Calu3 (cell line): ENCODE measurements at regions not wholly inside any gene's neighbourhood (a gene's known extent, or its start where the extent isn't known, plus 50 kb on each side); places are given as distances from the start of the nearest gene placed in this dataset.

ENCODE experiments used
- BruUV-seq: library from RNA; stranded (reverse); fragments of 400-500 nt; replicated peaks from 2 replicates; lab custom pipeline; 2021; lab: Mats Ljungman, UMichigan
- CTCF ChIA-PET: fragments of 300-600 bp; sonication (Branson Sonifier 250); formaldehyde crosslinking; loops from one replicate; lab custom pipeline; 2022; ENCODE audit warnings: antibody characterized with exemption; lab: Charles Lee
- DNase-seq: peaks from one replicate; pipeline ENCODE4 v3.0.0; 2022
- H3K27ac Mint-ChIP-seq: one replicate; pipeline ENCODE4 v1.8.0; 2022; ENCODE audit warnings: mixed read lengths; ENCODE audit not compliant: unreplicated experiment
- H3K27me3 Mint-ChIP-seq: one replicate; pipeline ENCODE4 v1.8.0; 2022; ENCODE audit warnings: mixed read lengths; ENCODE audit not compliant: unreplicated experiment
- H3K36me3 Mint-ChIP-seq: one replicate; pipeline ENCODE4 v1.8.0; 2022; ENCODE audit warnings: mild to moderate bottlenecking, moderate library complexity, mixed read lengths; ENCODE audit not compliant: insufficient read depth, unreplicated experiment
- H3K4me1 Mint-ChIP-seq: one replicate; pipeline ENCODE4 v1.8.0; 2022; ENCODE audit warnings: mild to moderate bottlenecking, low read depth, mixed read lengths; ENCODE audit not compliant: unreplicated experiment
- H3K4me3 Mint-ChIP-seq: one replicate; pipeline ENCODE4 v1.8.0; 2022; ENCODE audit warnings: mild to moderate bottlenecking, low read depth, moderate library complexity, mixed read lengths; ENCODE audit not compliant: unreplicated experiment
- H3K9me3 Mint-ChIP-seq: one replicate; pipeline ENCODE4 v1.8.0; 2022; ENCODE audit warnings: low read depth, mixed read lengths; ENCODE audit not compliant: unreplicated experiment
- intact Hi-C: fragments of 100-400 bp; cut with micrococcal nuclease; formaldehyde crosslinking; loops from one replicate; pipeline ENCODE4 v1.10.0; 2022; ENCODE audit not compliant: unreplicated experiment
- TF ChIP-seq, protein P1 (sequence below): fragments of 200-600 bp; IDR thresholded peaks from one replicate; pipeline ENCODE4 v1.8.0; 2022; ENCODE audit warnings: antibody characterized with exemption; ENCODE audit not compliant: unreplicated experiment

DNA sequence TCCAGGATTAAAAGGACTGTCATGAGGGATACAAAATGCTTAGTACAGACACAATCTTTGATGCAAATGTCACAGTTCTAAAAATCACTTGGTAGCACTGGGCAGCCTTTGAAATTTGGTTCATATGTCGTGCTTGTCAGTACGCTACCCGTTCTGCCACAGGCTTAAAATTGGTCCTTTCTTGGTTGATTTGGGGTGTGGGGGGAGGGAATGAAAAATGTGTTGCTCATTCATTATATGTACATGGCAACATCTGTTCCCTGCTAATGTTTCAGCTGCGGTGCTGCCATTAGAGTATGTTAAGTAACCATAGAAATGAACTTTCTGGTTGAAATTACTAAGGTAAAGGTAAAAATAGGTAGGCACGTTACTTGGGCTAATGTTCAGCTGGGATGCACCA, 155.4 kb upstream of the ARHGAP5 start:
- TF ChIP-seq, protein P1, sequence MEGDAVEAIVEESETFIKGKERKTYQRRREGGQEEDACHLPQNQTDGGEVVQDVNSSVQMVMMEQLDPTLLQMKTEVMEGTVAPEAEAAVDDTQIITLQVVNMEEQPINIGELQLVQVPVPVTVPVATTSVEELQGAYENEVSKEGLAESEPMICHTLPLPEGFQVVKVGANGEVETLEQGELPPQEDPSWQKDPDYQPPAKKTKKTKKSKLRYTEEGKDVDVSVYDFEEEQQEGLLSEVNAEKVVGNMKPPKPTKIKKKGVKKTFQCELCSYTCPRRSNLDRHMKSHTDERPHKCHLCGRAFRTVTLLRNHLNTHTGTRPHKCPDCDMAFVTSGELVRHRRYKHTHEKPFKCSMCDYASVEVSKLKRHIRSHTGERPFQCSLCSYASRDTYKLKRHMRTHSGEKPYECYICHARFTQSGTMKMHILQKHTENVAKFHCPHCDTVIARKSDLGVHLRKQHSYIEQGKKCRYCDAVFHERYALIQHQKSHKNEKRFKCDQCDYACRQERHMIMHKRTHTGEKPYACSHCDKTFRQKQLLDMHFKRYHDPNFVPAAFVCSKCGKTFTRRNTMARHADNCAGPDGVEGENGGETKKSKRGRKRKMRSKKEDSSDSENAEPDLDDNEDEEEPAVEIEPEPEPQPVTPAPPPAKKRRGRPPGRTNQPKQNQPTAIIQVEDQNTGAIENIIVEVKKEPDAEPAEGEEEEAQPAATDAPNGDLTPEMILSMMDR, result no peak
- no peak overlapping the region for H3K4me3 Mint-ChIP-seq
- H3K27ac Mint-ChIP-seq, result no peak overlapping the region
- H3K4me1 Mint-ChIP-seq, result peaks cover under 1% of the 10 kb centered on the region
- intact Hi-C loops, result no loop called here
- H3K27me3 Mint-ChIP-seq, result no peaks in the 10 kb centered on the region
- BruUV-seq, result no TSS peak
- no peaks in the 10 kb centered on the region for H3K9me3 Mint-ChIP-seq
- no peaks in the 10 kb centered on the region for H3K36me3 Mint-ChIP-seq
- CTCF ChIA-PET, result no interaction called here
- no peak for DNase-seq

DNA sequence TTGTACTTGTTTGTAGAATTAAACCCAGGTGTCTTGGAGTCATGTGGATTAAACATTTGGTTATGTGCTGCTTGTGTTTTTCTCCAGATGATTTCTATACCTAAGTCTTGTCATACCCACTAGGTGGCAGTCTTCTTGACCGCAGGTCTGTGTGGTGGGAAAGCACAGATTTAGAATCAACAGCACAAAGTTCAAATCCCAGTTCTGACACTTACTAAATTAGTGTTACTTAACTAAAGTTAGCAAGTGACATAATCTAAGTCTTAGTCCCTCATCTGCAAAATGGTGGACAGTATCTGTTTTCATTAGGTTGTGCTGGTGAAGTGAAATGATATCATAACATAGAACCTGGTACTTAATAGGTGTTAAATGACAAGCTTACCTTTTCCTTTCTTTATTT, 151.0 kb upstream of the ARHGAP5 start:
- CTCF ChIA-PET, result interaction anchor here (1.4 kb wide), 1 partner anchor 329 kb away, joined by 4 read pairs; no protein-coding TSS in a partner anchor
- no peak for DNase-seq
- H3K27ac Mint-ChIP-seq, result no peak overlapping the region
- intact Hi-C loops, result loop anchor here (2.0 kb wide), 1 partner anchor 329 kb away; no protein-coding TSS in a partner anchor
- H3K9me3 Mint-ChIP-seq, result no peaks in the 10 kb centered on the region
- H3K4me1 Mint-ChIP-seq, result peaks cover 15% of the 10 kb centered on the region
- no peaks in the 10 kb centered on the region for H3K36me3 Mint-ChIP-seq
- TF ChIP-seq, protein P1, result peak; percentile 25
- BruUV-seq, result no TSS peak
- H3K4me3 Mint-ChIP-seq, result no peak overlapping the region
- H3K27me3 Mint-ChIP-seq, result no peaks in the 10 kb centered on the region

DNA sequence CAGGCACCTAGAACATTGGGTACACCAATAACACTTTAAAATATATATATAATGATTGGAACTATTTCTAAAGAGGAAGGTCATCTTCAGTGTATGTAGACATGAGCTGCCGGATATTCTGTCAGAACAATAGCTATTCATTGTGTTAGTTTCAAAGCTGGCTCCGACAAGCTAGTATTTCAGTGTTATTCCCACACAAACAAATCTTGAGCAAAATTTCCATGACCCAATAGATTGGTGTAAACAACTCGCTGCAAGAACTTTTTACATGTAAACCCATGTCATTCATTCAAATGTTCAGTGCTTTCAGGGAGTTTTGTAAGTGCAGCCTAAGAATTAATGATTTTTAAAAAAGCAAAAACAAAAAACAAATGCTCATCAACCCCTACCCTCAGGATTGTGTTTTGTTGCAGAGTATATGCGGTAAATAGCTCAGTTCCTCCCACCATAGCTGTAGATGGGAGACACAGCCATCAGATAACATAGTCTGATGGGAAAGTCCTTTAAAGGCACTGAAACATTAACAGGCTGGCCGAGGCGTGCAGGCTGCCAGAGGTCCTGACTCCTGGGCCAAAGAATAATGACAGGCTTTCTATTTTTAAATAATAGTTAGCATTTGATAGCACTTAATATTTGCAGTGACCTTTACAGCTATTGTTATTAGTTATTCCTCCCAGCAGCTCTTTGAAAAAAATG, 150.3 kb upstream of the ARHGAP5 start:
- H3K9me3 Mint-ChIP-seq, result no peaks in the 10 kb centered on the region
- no TSS peak for BruUV-seq
- H3K27me3 Mint-ChIP-seq, result no peaks in the 10 kb centered on the region
- peaks cover 15% of the 10 kb centered on the region for H3K4me1 Mint-ChIP-seq
- CTCF ChIA-PET, result interaction anchor here (0.8 to 1.4 kb wide), 4 partner anchors 11 to 416 kb away, joined by 3 to 6 read pairs (median 4); no protein-coding TSS in a partner anchor
- intact Hi-C loops, result loop anchor here (2.0 kb wide), 1 partner anchor 328 kb away; no protein-coding TSS in a partner anchor
- H3K4me3 Mint-ChIP-seq, result no peak overlapping the region
- H3K36me3 Mint-ChIP-seq, result no peaks in the 10 kb centered on the region
- peak overlapping the region; percentile 72 for H3K27ac Mint-ChIP-seq
- DNase-seq, result no peak
- TF ChIP-seq, protein P1, result no peak

DNA sequence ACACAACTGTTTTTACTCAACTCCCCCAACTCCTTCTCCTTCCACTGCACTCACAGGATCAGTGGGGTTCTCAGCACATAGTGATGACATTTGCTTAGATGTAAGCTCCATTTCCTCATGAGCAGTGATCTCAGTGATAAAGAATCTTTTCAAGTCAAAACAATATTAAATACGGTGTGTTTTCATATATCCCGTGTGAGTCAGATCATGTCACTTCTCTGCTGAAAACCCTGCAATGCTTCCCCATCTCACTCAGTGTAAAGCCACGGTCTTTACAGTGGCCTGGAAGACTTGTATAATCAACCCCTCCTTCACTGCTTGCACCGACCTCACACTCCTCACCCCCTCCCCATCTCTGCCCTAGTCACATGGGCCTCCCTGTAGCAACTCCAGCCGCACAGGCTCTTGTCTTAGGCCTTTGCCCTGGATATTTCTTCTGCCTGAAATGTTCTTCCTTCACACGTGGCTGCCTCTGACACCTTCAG, 149.7 kb upstream of the ARHGAP5 start:
- intact Hi-C loops, result loop anchor here (2.0 kb wide), 1 partner anchor 327 kb away; no protein-coding TSS in a partner anchor

More for the DNA sequence above, 149.7 kb upstream of the ARHGAP5 start:
- Mint-ChIP-seq H3K9me3 (no peaks in the 10 kb centered on the region), H3K27me3 (no peaks in the 10 kb centered on the region), H3K4me3 (no peak overlapping the region), H3K27ac (peak overlapping the region; percentile 72), H3K36me3 (no peaks in the 10 kb centered on the region), H3K4me1 (peaks cover 15% of the 10 kb centered on the region)
- DNase-seq, result peak; percentile 19
- CTCF ChIA-PET, result interaction anchor here (0.8 to 1.4 kb wide), 4 partner anchors 10 to 417 kb away, joined by 3 to 6 read pairs (median 4); no protein-coding TSS in a partner anchor
- TF ChIP-seq, protein P1, result no peak
- BruUV-seq, result no TSS peak
